HEK293T (cell line): ENCODE measurements at regions not wholly inside any gene's neighbourhood (a gene's known extent, or its start where the extent isn't known, plus 50 kb on each side); places are given as distances from the start of the nearest gene placed in this dataset.

Experiments used
- ARNT ChIP-seq: fragments of 450-650 bp; IDR thresholded peaks from 2 replicates; pipeline ENCODE4 v1.6.1; 2017; ENCODE audit warnings: mild to moderate bottlenecking
- BHLHE40 ChIP-seq: fragments of 450-650 bp; IDR thresholded peaks from 2 replicates; pipeline ENCODE4 v1.6.1; 2016; ENCODE audit warnings: mild to moderate bottlenecking, moderate library complexity, borderline replicate concordance
- CTBP1 ChIP-seq: fragments of 450-650 bp; IDR thresholded peaks from 2 replicates; pipeline ENCODE4 v1.6.1; 2016; ENCODE audit warnings: borderline replicate concordance
- ELF4 ChIP-seq: fragments of 450-650 bp; IDR thresholded peaks from 2 replicates; pipeline ENCODE4 v1.6.1; 2017; ENCODE audit warnings: antibody characterized with exemption
- FOXA1 ChIP-seq: fragments of 450-650 bp; IDR thresholded peaks from 2 replicates; pipeline ENCODE4 v1.6.1; 2016; ENCODE audit warnings: mild to moderate bottlenecking
- FOXK2 ChIP-seq: fragments of 450-650 bp; IDR thresholded peaks from 2 replicates; pipeline ENCODE4 v1.6.1; 2016; ENCODE audit warnings: mild to moderate bottlenecking
- FOXM1 ChIP-seq: fragments of 450-650 bp; IDR thresholded peaks from 2 replicates; pipeline ENCODE4 v1.6.1; 2017; ENCODE audit warnings: mild to moderate bottlenecking, borderline replicate concordance
- HDGF ChIP-seq: fragments of 450-650 bp; IDR thresholded peaks from 2 replicates; pipeline ENCODE4 v1.6.1; 2017; ENCODE audit warnings: antibody characterized with exemption, borderline replicate concordance
- LEF1 ChIP-seq: fragments of 450-650 bp; IDR thresholded peaks from 2 replicates; pipeline ENCODE4 v1.6.1; 2017; ENCODE audit warnings: mild to moderate bottlenecking, borderline replicate concordance
- NFRKB ChIP-seq: fragments of 450-650 bp; IDR thresholded peaks from 2 replicates; pipeline ENCODE4 v1.6.1; 2016; ENCODE audit warnings: mild to moderate bottlenecking, moderate library complexity
- SP1 ChIP-seq: fragments of 450-650 bp; IDR thresholded peaks from 2 replicates; pipeline ENCODE4 v1.6.1; 2017
- SUZ12 ChIP-seq: fragments of 450-650 bp; IDR thresholded peaks from 2 replicates; pipeline ENCODE4 v1.6.1; 2016; ENCODE audit warnings: mild to moderate bottlenecking
- TARDBP ChIP-seq: fragments of 450-650 bp; IDR thresholded peaks from 2 replicates; pipeline ENCODE4 v1.6.1; 2016
- ZNF384 ChIP-seq: fragments of 450-650 bp; IDR thresholded peaks from 2 replicates; pipeline ENCODE4 v1.6.1; 2016

GRCh38 chr20:24789877-24790276 is 159.2 kb upstream of the CST7 start:
- TF ChIP-seq SP1, result no peak
- TF ChIP-seq FOXA1, result no peak
- TF ChIP-seq ELF4, result no peak
- TF ChIP-seq CTBP1, result no peak
- TF ChIP-seq BHLHE40, result no peak
- no peak for TF ChIP-seq ZNF384
- no peak for TF ChIP-seq ARNT
- TF ChIP-seq TARDBP, result no peak
- TF ChIP-seq FOXM1, result no peak
- TF ChIP-seq LEF1, result no peak
- TF ChIP-seq SUZ12, result no peak
- no peak for TF ChIP-seq FOXK2
- TF ChIP-seq NFRKB, result no peak
- no peak for TF ChIP-seq HDGF
